A549 (cell line): ENCODE measurements at regions not wholly inside any gene's neighbourhood (a gene's known extent, or its start where the extent isn't known, plus 50 kb on each side); places are given as distances from the start of the nearest gene placed in this dataset.

Experiments used
- ATAC-seq, 2 experiments: fragments of 200-7000 bp in 1 of 2; fragments of >200 bp in 1 of 2; cut with Nextera tagmentation in 1 of 2; cut with Tn5 transposase in 1 of 2; 3 replicates each; pipeline versions ENCODE4 v1.8.0 to v1.9.1; 2018 to 2020; ENCODE audit warnings: mild to moderate bottlenecking in 1 of 2, moderate library complexity in 1 of 2
- CTCF ChIA-PET: fragments of 300-600 bp; sonication (Branson Sonifier 250); formaldehyde crosslinking; extraction: SDS; loops from one replicate; lab custom pipeline; 2021; ENCODE audit warnings: antibody characterized with exemption, inconsistent platforms; lab: Yijun Ruan, JAX
- POLR2A ChIA-PET: fragments of 350-600 bp; formaldehyde crosslinking; extraction: SDS; loops from one replicate; lab custom pipeline; 2021; ENCODE audit warnings: antibody characterized with exemption, inconsistent platforms; lab: Yijun Ruan, JAX
- DNase-seq, 2 experiments: peaks; one replicate each; pipeline versions ENCODE4 v3.0.0 to v3.0.0-alpha.2; 2011 to 2016; ENCODE audit warnings: low read depth in 1 of 2, low spot score in 1 of 2
- FAIRE-seq: peaks from 2 replicates; lab custom pipeline; 2011; peaks lifted over from hg19 to GRCh38; lab: Jason Lieb, UNC
- H3K27ac ChIP-seq, 2 experiments: fragments of >200 bp; sonication (Bioruptor Twin); formaldehyde crosslinking; 3 replicates each; pipeline ENCODE4 v1.5.1; 2016 to 2017
- H3K4me1 ChIP-seq: fragments of >200 bp; sonication (Bioruptor Twin); formaldehyde crosslinking; 3 replicates; pipeline ENCODE4 v1.6.1; 2016
- H3K4me2 ChIP-seq: fragments of >200 bp; sonication (Bioruptor Twin); formaldehyde crosslinking; 3 replicates; pipeline ENCODE4 v1.6.1; 2016
- H3K4me3 ChIP-seq: fragments of >200 bp; sonication (Bioruptor Twin); formaldehyde crosslinking; 3 replicates; pipeline ENCODE4 v1.5.1; 2016
- H3K9me3 ChIP-seq: fragments of >200 bp; sonication (Bioruptor Twin); formaldehyde crosslinking; 3 replicates; pipeline ENCODE4 v1.6.1; 2016
- CBX2 ChIP-seq: fragments of 200-600 bp; sonication (generic); IDR thresholded peaks from 2 replicates; pipeline ENCODE4 v1.6.1; 2016; ENCODE audit warnings: low read depth, mild to moderate bottlenecking, borderline replicate concordance
- CBX8 ChIP-seq: fragments of 200-600 bp; sonication (generic); IDR thresholded peaks from 2 replicates; pipeline ENCODE4 v1.6.1; 2016
- CHD2 ChIP-seq: fragments of 150-350 bp; IDR thresholded peaks from 2 replicates; pipeline ENCODE4 v1.6.1; 2014; ENCODE audit warnings: low read length; ENCODE audit not compliant: partially characterized antibody
- EHF ChIP-seq: fragments of 250-450 bp; sonication (Bioruptor Pico); IDR thresholded peaks from 2 replicates; pipeline ENCODE4 v1.5.0; 2020; ENCODE audit warnings: mild to moderate bottlenecking
- EP300 ChIP-seq, 2 experiments: fragments of >200 bp; sonication (Bioruptor Twin); formaldehyde crosslinking; IDR thresholded peaks; 2 replicates in 1 of 2; 3 replicates in 1 of 2; pipeline ENCODE4 v1.6.1; 2016 to 2017
- ESRRA ChIP-seq: fragments of 150-350 bp; IDR thresholded peaks from 2 replicates; pipeline ENCODE4 v1.6.1; 2014; ENCODE audit warnings: mild to moderate bottlenecking, low read length, borderline replicate concordance
- GATA3 ChIP-seq: IDR thresholded peaks from 2 replicates; pipeline ENCODE4 v1.6.1; 2012; ENCODE audit warnings: borderline replicate concordance
- HEYL ChIP-seq: fragments of 250-450 bp; sonication (Bioruptor Pico); IDR thresholded peaks from 2 replicates; pipeline ENCODE4 v1.8.0; 2021; ENCODE audit warnings: mild to moderate bottlenecking, moderate library complexity
- HOXA7 ChIP-seq: fragments of 250-450 bp; sonication (Bioruptor Pico); IDR thresholded peaks from 2 replicates; pipeline ENCODE4 v1.5.0; 2020; ENCODE audit warnings: mild to moderate bottlenecking, moderate library complexity
- HOXB13 ChIP-seq: fragments of 250-450 bp; sonication (Bioruptor Pico); IDR thresholded peaks from 2 replicates; pipeline ENCODE4 v1.5.0; 2020; ENCODE audit warnings: low read depth, mild to moderate bottlenecking, moderate library complexity
- JUN ChIP-seq, 2 experiments: fragments of >200 bp; sonication (Bioruptor Twin); formaldehyde crosslinking; IDR thresholded peaks; 2 replicates in 1 of 2; 3 replicates in 1 of 2; pipeline ENCODE4 v1.6.1; 2016 to 2017
- JUNB ChIP-seq: fragments of >200 bp; sonication (Bioruptor Twin); formaldehyde crosslinking; IDR thresholded peaks from 2 replicates; pipeline ENCODE4 v1.6.1; 2016
- KDM5A ChIP-seq: fragments of 200-600 bp; sonication (generic); IDR thresholded peaks from 2 replicates; pipeline ENCODE4 v1.6.1; 2016; ENCODE audit warnings: antibody characterized with exemption, mild to moderate bottlenecking
- MAFK ChIP-seq: fragments of 450-650 bp; IDR thresholded peaks from 2 replicates; pipeline ENCODE4 v1.6.1; 2014; ENCODE audit not compliant: partially characterized antibody
- MAZ ChIP-seq: fragments of 150-350 bp; IDR thresholded peaks from 2 replicates; pipeline ENCODE4 v1.6.1; 2014; ENCODE audit warnings: antibody characterized with exemption, low read depth, low read length, borderline replicate concordance
- NR3C1 ChIP-seq: fragments of >200 bp; sonication (Bioruptor Twin); formaldehyde crosslinking; IDR thresholded peaks from 3 replicates; pipeline ENCODE4 v1.6.1; 2017
- PHF8 ChIP-seq: fragments of 200-600 bp; sonication (generic); IDR thresholded peaks from 2 replicates; pipeline ENCODE4 v1.6.1; 2016; ENCODE audit warnings: low read depth, mild to moderate bottlenecking, antibody characterized with exemption, moderate library complexity, borderline replicate concordance
- POLR2A ChIP-seq: IDR thresholded peaks from 2 replicates; pipeline ENCODE4 v1.6.1; 2012; ENCODE audit warnings: mild to moderate bottlenecking, low read length
- RCOR1 ChIP-seq: fragments of 150-350 bp; IDR thresholded peaks from 2 replicates; pipeline ENCODE4 v1.6.1; 2014; ENCODE audit warnings: antibody characterized with exemption, low read length, low read depth
- SMC3 ChIP-seq: fragments of >200 bp; sonication (Bioruptor Twin); formaldehyde crosslinking; IDR thresholded peaks from 3 replicates; pipeline ENCODE4 v1.6.1; 2018; ENCODE audit warnings: inconsistent platforms
- SREBF2 ChIP-seq: fragments of 450-650 bp; IDR thresholded peaks from 2 replicates; pipeline ENCODE4 v1.6.1; 2014; ENCODE audit warnings: mild to moderate bottlenecking, moderate library complexity
- ZNF302 ChIP-seq: fragments of 250-450 bp; sonication (Bioruptor Pico); IDR thresholded peaks from 2 replicates; pipeline ENCODE4 v1.9.0; 2021; ENCODE audit warnings: inconsistent platforms, mild to moderate bottlenecking, moderate library complexity
- WGBS: methylation state at CpG from one replicate; pipeline ENCODE4 v1.1.6; 2017; ENCODE audit errors: missing lambda C conversion rate; 5-methylcytosine and 5-hydroxymethylcytosine counted together
- TF ChIP-seq, protein P1 (sequence below): fragments of 200-600 bp; sonication (generic); IDR thresholded peaks from 2 replicates; pipeline ENCODE4 v1.6.1; 2016; ENCODE audit warnings: antibody characterized with exemption, mild to moderate bottlenecking, moderate library complexity
- TF ChIP-seq, protein P2 (sequence below): fragments of >200 bp; sonication (Bioruptor Twin); formaldehyde crosslinking; IDR thresholded peaks from 3 replicates; pipeline ENCODE4 v1.6.1; 2016
- TF ChIP-seq, protein P3 (sequence below): IDR thresholded peaks from 2 replicates; pipeline ENCODE4 v1.6.1; 2012
- TF ChIP-seq, protein P4 (sequence below): IDR thresholded peaks from 2 replicates; pipeline ENCODE4 v1.6.1; 2012; ENCODE audit warnings: low read depth, borderline replicate concordance

DNA sequence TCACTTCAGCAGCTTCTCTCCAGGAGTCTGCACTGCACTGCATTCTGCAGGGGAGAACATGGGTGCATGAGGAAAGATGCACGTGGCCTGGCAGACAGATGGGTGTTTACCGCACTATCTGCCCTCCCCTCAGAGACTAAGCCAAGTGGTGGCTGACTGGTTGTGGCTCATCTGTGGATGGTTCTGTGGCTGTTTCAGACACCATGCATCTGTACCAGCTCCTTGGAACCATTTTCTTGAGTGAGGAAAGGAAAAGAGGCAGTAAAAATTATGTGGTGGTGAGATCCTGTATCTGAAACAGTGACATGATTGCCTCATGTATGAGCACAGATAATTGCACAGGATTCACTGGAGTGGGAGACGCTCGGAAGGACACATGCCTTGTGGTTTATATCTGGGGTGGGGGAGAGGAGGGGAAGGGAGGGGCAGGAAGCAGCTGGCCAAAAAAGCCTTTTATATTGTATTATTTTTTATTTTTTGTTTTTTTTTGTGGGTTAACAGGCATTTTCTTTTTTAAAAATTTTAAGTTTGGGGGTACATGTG is 161.7 kb downstream of the ERMARD start:
- 62% methylated on average over 3 of the region's 4 CpGs for WGBS
- Histone ChIP-seq H3K4me3 (no peak overlapping the region), H3K27ac (no peak overlapping the region), H3K4me2 (no peak overlapping the region), H3K4me1 (no peaks in the 10 kb centered on the region), H3K9me3 (no peaks in the 10 kb centered on the region)
- ChIA-PET POLR2A (no interaction called here), CTCF (no interaction called here)
- ATAC-seq (no peak), FAIRE-seq (no peak), DNase-seq (no peak)
- TF ChIP-seq HOXA7 (CRISPR knock-in tag): no peak
- no peak for TF ChIP-seq EP300 (IDR thresholded peaks at IDR 0.05)
- no peak for TF ChIP-seq EHF
- no peak for TF ChIP-seq SMC3
- no peak for TF ChIP-seq SREBF2
- TF ChIP-seq POLR2A: no peak

DNA sequence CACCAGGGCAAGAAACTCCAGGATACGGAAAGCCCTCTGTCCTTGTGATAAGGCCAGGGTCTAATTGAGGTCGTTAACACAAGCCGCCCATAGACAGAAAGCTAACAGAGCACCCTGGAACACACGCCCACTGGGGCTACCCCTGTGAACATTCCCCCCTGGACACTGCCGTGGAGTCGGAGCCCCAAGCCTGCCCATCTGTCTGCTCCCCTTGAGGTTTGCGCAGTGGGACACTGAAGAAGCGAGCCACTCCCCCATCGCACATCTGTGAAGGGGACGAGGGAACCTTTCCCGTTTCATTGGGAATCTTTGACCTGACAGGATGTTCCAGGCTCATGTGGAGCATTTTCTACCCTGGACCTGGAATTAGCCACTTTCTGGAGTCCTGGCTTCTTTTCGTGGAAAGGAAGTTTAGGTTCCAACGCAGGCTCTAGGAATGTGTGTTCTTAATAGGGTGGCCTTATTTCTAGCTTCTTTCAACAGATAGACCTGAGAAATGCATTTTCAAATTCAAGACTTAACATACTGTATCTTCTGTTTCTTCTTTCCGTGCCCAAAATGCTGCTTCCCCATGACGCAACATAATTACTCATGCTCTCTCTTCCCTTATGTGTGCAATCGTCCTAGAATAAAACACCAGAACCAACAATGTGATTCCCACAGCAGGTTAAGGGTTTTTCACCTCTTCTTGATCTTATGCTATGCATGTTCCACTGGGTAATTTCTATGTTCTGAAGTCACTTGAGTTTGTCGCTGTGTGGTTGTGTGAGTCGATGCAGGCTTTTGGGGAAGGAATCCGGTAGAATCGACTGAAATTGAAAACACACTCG is 161.1 kb downstream of the ERMARD start:
- Histone ChIP-seq H3K4me2 (no peak overlapping the region), H3K4me3 (no peak overlapping the region), H3K27ac (no peak overlapping the region), H3K4me1 (no peaks in the 10 kb centered on the region), H3K9me3 (no peaks in the 10 kb centered on the region)
- WGBS: 64% methylated on average over 14 of the region's 21 CpGs
- no peak for DNase-seq
- ATAC-seq: no peak
- TF ChIP-seq RCOR1 (no peak), JUNB (no peak), MAZ (no peak), EP300 (IDR thresholded peaks at IDR 0.05) (no peak), HEYL (no peak), KDM5A (no peak), MAFK (no peak), NR3C1 (no peak), ZNF302 (CRISPR knock-in tag) (no peak)
- TF ChIP-seq, protein P1, sequence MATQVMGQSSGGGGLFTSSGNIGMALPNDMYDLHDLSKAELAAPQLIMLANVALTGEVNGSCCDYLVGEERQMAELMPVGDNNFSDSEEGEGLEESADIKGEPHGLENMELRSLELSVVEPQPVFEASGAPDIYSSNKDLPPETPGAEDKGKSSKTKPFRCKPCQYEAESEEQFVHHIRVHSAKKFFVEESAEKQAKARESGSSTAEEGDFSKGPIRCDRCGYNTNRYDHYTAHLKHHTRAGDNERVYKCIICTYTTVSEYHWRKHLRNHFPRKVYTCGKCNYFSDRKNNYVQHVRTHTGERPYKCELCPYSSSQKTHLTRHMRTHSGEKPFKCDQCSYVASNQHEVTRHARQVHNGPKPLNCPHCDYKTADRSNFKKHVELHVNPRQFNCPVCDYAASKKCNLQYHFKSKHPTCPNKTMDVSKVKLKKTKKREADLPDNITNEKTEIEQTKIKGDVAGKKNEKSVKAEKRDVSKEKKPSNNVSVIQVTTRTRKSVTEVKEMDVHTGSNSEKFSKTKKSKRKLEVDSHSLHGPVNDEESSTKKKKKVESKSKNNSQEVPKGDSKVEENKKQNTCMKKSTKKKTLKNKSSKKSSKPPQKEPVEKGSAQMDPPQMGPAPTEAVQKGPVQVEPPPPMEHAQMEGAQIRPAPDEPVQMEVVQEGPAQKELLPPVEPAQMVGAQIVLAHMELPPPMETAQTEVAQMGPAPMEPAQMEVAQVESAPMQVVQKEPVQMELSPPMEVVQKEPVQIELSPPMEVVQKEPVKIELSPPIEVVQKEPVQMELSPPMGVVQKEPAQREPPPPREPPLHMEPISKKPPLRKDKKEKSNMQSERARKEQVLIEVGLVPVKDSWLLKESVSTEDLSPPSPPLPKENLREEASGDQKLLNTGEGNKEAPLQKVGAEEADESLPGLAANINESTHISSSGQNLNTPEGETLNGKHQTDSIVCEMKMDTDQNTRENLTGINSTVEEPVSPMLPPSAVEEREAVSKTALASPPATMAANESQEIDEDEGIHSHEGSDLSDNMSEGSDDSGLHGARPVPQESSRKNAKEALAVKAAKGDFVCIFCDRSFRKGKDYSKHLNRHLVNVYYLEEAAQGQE: no peak
- TF ChIP-seq, all 56 proteins: peak for 0
- POLR2A ChIA-PET: no interaction called here
- CTCF ChIA-PET: interaction anchor here (0.6 kb wide), 1 partner anchor 57 kb away, joined by 3 read pairs; no protein-coding TSS in a partner anchor
- no peak for FAIRE-seq

DNA sequence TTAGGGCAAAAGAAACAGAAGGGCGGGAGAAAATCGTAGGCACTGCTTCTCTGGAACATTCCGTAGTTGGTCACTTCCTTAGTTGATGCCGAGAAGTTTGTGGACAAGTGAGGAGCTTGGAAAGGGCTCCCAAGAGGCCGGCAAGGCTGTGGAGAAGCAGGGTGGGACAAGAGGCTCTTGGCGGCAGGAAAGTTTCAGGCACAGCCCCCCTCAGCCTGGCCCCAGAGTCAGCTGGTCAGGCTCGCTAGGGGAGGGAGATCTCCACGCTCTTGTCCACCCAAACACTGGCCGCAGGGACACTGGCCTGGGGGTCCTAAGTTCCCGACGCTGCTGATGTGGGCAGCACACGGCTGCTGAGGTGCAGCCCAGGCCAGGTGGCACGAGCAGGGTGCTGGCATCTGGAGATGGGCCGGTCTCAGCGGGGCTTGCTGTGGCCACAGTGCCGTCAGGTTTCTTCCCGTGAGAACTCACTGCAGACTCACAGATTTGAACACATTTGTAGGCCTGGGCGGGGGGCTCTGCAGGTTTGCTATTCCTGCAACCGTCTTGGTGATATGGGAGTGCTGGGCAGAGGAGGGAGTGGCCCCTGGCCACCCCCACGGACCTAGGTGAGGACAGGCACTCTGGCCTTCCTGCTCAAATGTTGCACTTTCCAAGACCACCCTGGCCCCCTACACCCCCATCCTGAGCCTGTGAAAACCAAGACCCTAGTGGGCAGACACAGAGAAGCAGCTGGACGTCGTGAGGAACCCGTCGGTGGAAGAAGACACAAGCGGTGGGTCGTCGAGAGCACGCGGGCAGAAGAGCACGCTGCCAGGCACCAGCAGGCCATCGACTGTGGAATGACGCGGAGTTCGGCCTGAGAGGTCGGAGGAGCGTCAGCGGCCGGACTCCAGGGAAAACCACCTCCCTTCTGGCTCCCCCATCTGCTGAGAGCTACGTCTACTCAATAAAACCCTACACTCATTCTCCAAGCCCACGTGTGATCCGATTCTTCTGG is 160.1 kb downstream of the ERMARD start:
- no peak overlapping the region for H3K27ac ChIP-seq
- ATAC-seq: no peak
- no peak for TF ChIP-seq JUN (IDR thresholded peaks at IDR 0.05)
- no peak for TF ChIP-seq CBX8
- TF ChIP-seq HEYL: no peak
- TF ChIP-seq ESRRA: no peak
- TF ChIP-seq NR3C1: no peak
- TF ChIP-seq EHF: no peak
- TF ChIP-seq HOXB13 (CRISPR knock-in tag): no peak
- TF ChIP-seq CBX2: no peak
- TF ChIP-seq, protein P2, sequence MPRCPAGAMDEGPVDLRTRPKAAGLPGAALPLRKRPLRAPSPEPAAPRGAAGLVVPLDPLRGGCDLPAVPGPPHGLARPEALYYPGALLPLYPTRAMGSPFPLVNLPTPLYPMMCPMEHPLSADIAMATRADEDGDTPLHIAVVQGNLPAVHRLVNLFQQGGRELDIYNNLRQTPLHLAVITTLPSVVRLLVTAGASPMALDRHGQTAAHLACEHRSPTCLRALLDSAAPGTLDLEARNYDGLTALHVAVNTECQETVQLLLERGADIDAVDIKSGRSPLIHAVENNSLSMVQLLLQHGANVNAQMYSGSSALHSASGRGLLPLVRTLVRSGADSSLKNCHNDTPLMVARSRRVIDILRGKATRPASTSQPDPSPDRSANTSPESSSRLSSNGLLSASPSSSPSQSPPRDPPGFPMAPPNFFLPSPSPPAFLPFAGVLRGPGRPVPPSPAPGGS: no peak
- TF ChIP-seq GATA3: no peak
- TF ChIP-seq EP300 (IDR thresholded peaks at IDR 0.05): no peak
- TF ChIP-seq, protein P3, sequence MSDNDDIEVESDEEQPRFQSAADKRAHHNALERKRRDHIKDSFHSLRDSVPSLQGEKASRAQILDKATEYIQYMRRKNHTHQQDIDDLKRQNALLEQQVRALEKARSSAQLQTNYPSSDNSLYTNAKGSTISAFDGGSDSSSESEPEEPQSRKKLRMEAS: no peak
- no peak for TF ChIP-seq SMC3
- no peak for TF ChIP-seq CHD2
- TF ChIP-seq, protein P4, sequence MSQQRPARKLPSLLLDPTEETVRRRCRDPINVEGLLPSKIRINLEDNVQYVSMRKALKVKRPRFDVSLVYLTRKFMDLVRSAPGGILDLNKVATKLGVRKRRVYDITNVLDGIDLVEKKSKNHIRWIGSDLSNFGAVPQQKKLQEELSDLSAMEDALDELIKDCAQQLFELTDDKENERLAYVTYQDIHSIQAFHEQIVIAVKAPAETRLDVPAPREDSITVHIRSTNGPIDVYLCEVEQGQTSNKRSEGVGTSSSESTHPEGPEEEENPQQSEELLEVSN: no peak
- TF ChIP-seq RCOR1: no peak
- no peak for TF ChIP-seq PHF8
- TF ChIP-seq, all 56 proteins: peak for 0
- ChIA-PET POLR2A (no interaction called here), CTCF (interaction anchor here (0.6 kb wide), 1 partner anchor 58 kb away, joined by 3 read pairs; no protein-coding TSS in a partner anchor)
- Histone ChIP-seq H3K4me1 (no peaks in the 10 kb centered on the region), H3K9me3 (no peaks in the 10 kb centered on the region), H3K4me2 (no peak overlapping the region), H3K4me3 (no peak overlapping the region)
- 62% methylated on average over 21 of the region's 41 CpGs for WGBS
- FAIRE-seq (no peak), DNase-seq (no peak)
